HEK293 (cell line): ENCODE measurements at regions not wholly inside any gene's neighbourhood (a gene's known extent, or its start where the extent isn't known, plus 50 kb on each side); places are given as distances from the start of the nearest gene placed in this dataset.

Experiments
- BCL11A ChIP-seq: fragments of 450-650 bp; formaldehyde crosslinking; IDR thresholded peaks from 2 replicates; pipeline ENCODE4 v1.5.1; 2016; ENCODE audit warnings: low read depth, missing biosample characterization, missing genetic modification characterization
- GLIS1 ChIP-seq: fragments of 450-650 bp; formaldehyde crosslinking; IDR thresholded peaks from 2 replicates; pipeline ENCODE4 v1.5.1; 2016; ENCODE audit warnings: missing biosample characterization, missing genetic modification characterization
- KLF10 ChIP-seq: fragments of 450-650 bp; IDR thresholded peaks from 2 replicates; pipeline ENCODE4 v1.5.1; 2018; ENCODE audit warnings: missing biosample characterization, mild to moderate bottlenecking, missing genetic modification characterization
- PBX3 ChIP-seq: sonication (generic); formaldehyde crosslinking; IDR thresholded peaks from 2 replicates; pipeline ENCODE4 v1.8.1; 2022; ENCODE audit warnings: mild to moderate bottlenecking, moderate library complexity, missing genetic modification reagents
- TRIM28 ChIP-seq: IDR thresholded peaks from 2 replicates; pipeline ENCODE4 v1.6.1; 2011; ENCODE audit warnings: low read length, control low read depth, borderline replicate concordance
- YY1 ChIP-seq: fragments of 450-650 bp; formaldehyde crosslinking; IDR thresholded peaks from 2 replicates; pipeline ENCODE4 v1.5.1; 2018; ENCODE audit warnings: missing biosample characterization, missing genetic modification characterization
- ZNF146 ChIP-seq: fragments of 450-650 bp; formaldehyde crosslinking; IDR thresholded peaks from 2 replicates; pipeline ENCODE4 v1.5.1; 2016; ENCODE audit warnings: missing biosample characterization, missing genetic modification characterization
- ZNF175 ChIP-seq: fragments of 450-650 bp; formaldehyde crosslinking; IDR thresholded peaks from 2 replicates; pipeline ENCODE4 v1.5.1; 2016; ENCODE audit warnings: missing biosample characterization, missing genetic modification characterization
- ZNF2 ChIP-seq: fragments of 450-650 bp; formaldehyde crosslinking; IDR thresholded peaks from 2 replicates; pipeline ENCODE4 v1.5.1; 2016; ENCODE audit warnings: missing biosample characterization, missing genetic modification characterization
- ZNF692 ChIP-seq: fragments of 450-650 bp; formaldehyde crosslinking; IDR thresholded peaks from 2 replicates; pipeline ENCODE4 v1.5.1; 2016; ENCODE audit warnings: missing biosample characterization, missing genetic modification characterization
- ZSCAN18 ChIP-seq: fragments of 450-650 bp; formaldehyde crosslinking; IDR thresholded peaks from 2 replicates; pipeline ENCODE4 v1.5.1; 2016; ENCODE audit warnings: missing biosample characterization, missing genetic modification characterization
- TF ChIP-seq, protein P1 (sequence below): fragments of 450-650 bp; formaldehyde crosslinking; IDR thresholded peaks from 2 replicates; pipeline ENCODE4 v1.5.1; 2016; ENCODE audit warnings: missing biosample characterization, missing genetic modification characterization

DNA sequence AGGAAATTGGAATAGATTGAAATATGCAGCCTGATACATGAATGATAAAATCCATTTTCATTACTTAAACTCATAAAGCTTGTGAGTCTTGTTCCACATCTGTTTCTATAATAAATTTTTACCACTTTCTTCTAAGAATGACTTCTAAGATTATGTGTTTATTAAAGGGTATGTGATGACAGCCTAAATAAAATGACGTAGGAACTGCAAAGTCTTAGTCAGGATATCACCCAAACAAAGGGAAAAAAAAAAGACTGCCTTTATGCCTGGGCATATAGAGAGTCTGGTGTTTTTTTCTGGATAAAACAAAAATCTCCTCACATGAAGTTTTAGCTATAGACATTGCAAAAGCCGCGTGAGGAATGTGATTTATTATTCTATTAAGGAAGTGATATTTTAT lies 844.0 kb downstream of the DIPK2A start:
- TF ChIP-seq KLF10 (tag by site-specific recombination) (no peak), ZNF2 (no peak), GLIS1 (no peak), YY1 (tag by site-specific recombination) (no peak), BCL11A (no peak), ZNF146 (tag by site-specific recombination) (no peak), ZSCAN18 (tag by site-specific recombination) (no peak), TRIM28 (no peak), ZNF692 (tag by site-specific recombination) (no peak), PBX3 (CRISPR knock-in tag) (no peak), ZNF175 (no peak)
- TF ChIP-seq, protein P1, sequence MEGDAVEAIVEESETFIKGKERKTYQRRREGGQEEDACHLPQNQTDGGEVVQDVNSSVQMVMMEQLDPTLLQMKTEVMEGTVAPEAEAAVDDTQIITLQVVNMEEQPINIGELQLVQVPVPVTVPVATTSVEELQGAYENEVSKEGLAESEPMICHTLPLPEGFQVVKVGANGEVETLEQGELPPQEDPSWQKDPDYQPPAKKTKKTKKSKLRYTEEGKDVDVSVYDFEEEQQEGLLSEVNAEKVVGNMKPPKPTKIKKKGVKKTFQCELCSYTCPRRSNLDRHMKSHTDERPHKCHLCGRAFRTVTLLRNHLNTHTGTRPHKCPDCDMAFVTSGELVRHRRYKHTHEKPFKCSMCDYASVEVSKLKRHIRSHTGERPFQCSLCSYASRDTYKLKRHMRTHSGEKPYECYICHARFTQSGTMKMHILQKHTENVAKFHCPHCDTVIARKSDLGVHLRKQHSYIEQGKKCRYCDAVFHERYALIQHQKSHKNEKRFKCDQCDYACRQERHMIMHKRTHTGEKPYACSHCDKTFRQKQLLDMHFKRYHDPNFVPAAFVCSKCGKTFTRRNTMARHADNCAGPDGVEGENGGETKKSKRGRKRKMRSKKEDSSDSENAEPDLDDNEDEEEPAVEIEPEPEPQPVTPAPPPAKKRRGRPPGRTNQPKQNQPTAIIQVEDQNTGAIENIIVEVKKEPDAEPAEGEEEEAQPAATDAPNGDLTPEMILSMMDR (tag by site-specific recombination), result no peak
